Astrocyte of the spinal cord (primary cell): ENCODE measurements at regions not wholly inside any gene's neighbourhood (a gene's known extent, or its start where the extent isn't known, plus 50 kb on each side); places are given as distances from the start of the nearest gene placed in this dataset.
A peak's percentile ranks its signal among the peaks of the same experiment; 100 is the strongest.

ENCODE experiments used
- DNase-seq: peaks from one replicate; pipeline ENCODE4 v3.0.0; 2011; ENCODE audit warnings: low read depth, low spot score
- H3K4me3 ChIP-seq: 2 replicates; pipeline ENCODE4 v1.5.1; 2011; ENCODE audit warnings: low read depth, mild to moderate bottlenecking, low read length, moderate library complexity
- CTCF ChIP-seq: IDR thresholded peaks from 2 replicates; pipeline ENCODE4 v1.5.1; 2012; ENCODE audit warnings: low read depth, mild to moderate bottlenecking, low read length, inconsistent platforms
- in situ Hi-C: cut with HindIII; loops from 2 replicates; pipeline ENCODE4 v1.10.0; 2017; ENCODE audit warnings: low sequenced_read_pairs

- TF ChIP-seq CTCF = no peak
- no peak for DNase-seq
- in situ Hi-C loops = no loop called here
These were observed 78.5 kb upstream of the MEDAG start for GRCh38 chr13:30827578-30827925.

GRCh38 chr13:30829145-30829832, 76.8 kb upstream of the MEDAG start:
- peak; percentile 74 for DNase-seq
- TF ChIP-seq CTCF = no peak
- no peak overlapping the region for H3K4me3 ChIP-seq
- in situ Hi-C loops = no loop called here

More at GRCh38 chr13:30827578-30827925, 78.5 kb upstream of the MEDAG start:
- H3K4me3 ChIP-seq = no peak overlapping the region

DNA sequence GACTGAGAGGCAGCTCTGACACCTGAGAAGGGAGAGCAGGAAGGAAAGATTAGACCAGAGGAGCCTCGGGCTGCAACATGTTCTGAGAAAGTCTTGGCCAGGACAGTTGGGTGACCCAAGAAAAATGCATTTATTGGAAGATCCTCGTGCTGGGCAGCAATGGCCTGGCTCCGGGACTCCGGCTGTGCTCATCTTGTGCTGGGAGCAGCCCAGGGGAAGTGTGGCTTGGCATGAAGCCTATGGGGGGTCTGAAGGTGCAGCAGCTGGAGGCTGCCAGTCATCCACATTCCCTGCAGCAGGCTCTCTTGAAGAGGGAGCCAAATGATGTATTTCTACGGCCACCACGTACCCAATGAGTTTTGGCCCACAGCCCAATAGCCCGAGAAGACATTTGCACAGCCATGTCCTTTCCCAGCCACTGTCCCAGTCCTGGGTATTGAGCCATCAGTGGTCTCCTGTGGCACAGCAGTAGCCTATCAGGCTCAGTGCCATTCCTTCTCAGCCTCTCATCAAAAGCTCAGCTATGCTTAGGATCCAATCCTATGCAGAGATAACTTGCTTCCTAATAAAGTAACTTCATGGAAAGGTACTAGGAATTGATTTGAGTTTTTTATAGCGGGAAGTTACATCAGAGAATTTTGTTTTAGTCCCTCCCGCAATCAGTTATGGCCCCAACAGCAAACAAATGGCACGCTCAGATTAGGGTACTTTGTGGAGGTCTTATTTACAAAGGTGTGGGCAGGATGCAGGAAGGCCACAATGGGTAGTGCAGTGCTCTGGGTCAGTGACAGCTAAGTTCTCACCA, 76.0 kb upstream of the MEDAG start:
- in situ Hi-C loops = no loop called here
- no peak overlapping the region for H3K4me3 ChIP-seq
- no peak for TF ChIP-seq CTCF
- DNase-seq = no peak

GRCh38 chr13:30830638-30830965, 75.5 kb upstream of the MEDAG start:
- no peak for DNase-seq
- H3K4me3 ChIP-seq = no peak overlapping the region
- TF ChIP-seq CTCF = no peak
- in situ Hi-C loops = no loop called here

GRCh38 chr13:30831515-30831914, 74.6 kb upstream of the MEDAG start:
- H3K4me3 ChIP-seq = no peak overlapping the region
- no peak for DNase-seq
- no peak for TF ChIP-seq CTCF
- in situ Hi-C loops = no loop called here

- TF ChIP-seq CTCF = no peak
- DNase-seq = no peak
- H3K4me3 ChIP-seq = no peak overlapping the region
- in situ Hi-C loops = no loop called here
These were observed 73.7 kb upstream of the MEDAG start for GRCh38 chr13:30832377-30832776.
